Left ventricle myocardium superior (tissue), 1 donor: ENCODE measurements at regions not wholly inside any gene's neighbourhood (a gene's known extent, or its start where the extent isn't known, plus 50 kb on each side); places are given as distances from the start of the nearest gene placed in this dataset.

ENCODE experiments used
- ATAC-seq: fragments of 200-7000 bp; cut with Tn5 transposase; one replicate; pipeline ENCODE4 v1.9.1; 2020; ENCODE audit warnings: mild to moderate bottlenecking, moderate library complexity
- DNase-seq: peaks from one replicate; pipeline ENCODE4 v3.0.0-alpha.2; 2020
- intact Hi-C: fragments of 100-400 bp; cut with micrococcal nuclease; formaldehyde crosslinking; loops from one replicate; pipeline ENCODE4 v1.11.0; 2022
- donor health status: DM: no; HTN: yes; CAD: no; lungs with severe emphysema.

DNA sequence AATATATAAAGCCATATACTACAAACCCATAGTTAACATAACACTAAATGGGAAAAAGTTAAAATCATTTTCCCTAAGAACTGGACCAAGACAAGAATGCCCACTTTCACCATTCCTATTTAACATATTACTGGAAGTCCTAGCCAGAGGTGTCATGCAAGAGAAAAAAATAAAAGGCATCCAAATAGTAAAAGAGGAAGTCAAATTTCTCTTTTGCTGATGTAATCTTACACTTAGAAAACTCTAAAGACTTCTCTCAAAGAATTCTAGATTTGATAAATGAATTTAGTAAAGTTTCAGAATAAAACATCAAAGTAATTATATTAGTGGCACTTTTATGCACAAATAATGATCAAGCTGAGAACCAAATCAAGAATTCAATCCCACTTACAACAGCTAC is 678.9 kb upstream of the SLITRK5 start:
- intact Hi-C loops = no loop called here
- DNase-seq = no peak
- ATAC-seq = no peak

DNA sequence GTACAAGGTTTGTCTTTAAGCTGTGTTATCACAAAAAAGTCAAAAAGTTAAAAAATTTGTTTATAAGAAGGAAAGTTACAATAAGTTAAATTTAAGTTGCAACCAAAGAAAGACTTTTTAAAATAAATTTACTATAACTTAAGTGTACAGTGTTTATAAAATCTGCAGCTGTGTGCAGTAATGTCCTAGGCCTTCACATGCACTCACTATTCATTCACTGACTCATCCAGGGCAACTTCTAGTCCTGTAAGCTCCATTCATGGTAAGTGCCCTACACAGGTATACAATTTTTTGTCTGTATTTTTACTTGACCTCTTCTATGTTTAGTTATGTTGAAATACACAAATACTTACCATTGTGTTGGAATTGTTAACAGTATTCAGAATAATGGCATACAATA is 667.9 kb upstream of the SLITRK5 start:
- intact Hi-C loops = no loop called here
- DNase-seq = no peak
- ATAC-seq = no peak

DNA sequence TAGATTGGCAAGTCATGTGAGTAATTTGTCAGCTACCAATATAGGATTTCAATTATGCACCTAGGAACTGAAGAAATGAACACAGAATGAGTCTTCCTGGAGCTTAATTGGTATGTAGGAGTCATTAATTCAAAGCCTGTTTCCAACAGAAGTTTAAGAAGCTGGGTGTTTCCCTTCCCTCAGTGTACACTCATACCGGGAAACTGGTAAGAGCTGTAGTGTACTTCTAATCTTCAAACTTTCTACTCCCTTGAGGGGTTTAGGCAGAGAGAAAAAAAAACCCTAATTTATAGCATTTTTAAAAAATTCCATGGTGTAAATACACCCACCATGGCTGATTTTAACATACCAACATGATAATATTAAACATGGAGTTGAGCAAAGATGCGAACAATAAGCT is 665.7 kb upstream of the SLITRK5 start:
- DNase-seq (no peak), ATAC-seq (no peak)
- intact Hi-C loops = no loop called here

DNA sequence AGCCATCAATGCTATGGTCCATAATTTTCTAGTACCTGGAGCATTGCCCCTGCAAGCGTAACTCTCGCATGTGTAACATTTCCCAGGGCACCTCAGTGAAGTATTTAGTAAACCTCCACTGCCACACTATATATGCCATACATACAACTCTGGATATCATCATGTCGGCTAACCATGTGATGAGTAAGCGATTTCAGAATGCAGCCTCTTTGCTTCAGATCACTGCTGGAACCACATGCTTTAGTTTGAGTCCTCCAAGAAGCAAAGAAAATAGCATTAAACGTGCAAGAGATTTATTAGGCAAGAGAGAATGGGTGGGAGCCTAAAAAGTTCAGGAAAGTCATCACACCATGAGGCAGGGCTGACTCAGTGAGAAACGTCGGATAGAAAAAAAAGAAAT is 635.6 kb upstream of the SLITRK5 start:
- DNase-seq = no peak
- intact Hi-C loops = no loop called here
- no peak for ATAC-seq

DNA sequence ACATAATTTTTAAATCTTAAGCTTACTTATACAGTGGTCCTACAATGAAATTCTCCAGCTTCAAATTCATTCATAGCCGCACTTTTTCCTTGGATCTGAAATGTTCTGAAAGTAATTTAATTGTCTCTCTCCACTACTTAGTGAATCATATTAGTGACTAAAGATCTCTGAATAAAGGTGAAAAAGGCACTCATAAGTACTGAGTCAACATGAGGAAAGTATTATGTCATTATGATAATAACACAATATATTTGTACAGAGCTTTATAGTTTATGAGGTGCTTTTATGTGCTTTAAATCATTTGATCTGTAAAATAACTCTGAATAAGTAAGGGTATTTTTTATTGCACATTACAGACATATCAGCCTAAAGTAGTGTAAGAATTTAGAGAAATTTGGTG is 628.2 kb upstream of the SLITRK5 start:
- ATAC-seq (no peak), DNase-seq (no peak)
- intact Hi-C loops = no loop called here

DNA sequence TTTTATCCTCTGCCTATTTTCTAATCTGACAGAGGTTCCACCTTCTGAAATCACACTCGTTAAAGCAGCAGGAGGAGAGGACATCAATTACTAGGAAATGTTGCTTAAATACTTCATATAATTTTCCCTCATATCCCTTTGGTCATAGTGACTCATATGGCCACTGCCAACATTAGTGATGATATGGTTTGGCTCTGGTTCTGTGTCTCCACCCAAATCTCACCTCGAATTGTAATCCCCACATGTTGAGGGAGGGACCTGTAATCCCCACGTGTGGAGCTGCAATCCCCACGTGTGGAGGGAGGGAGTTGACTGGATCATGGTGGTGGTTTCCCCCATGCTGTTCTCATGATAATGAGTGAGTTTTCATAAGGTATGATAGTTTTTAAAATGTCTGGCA is 618.4 kb upstream of the SLITRK5 start:
- DNase-seq (no peak), ATAC-seq (no peak)
- intact Hi-C loops = no loop called here

DNA sequence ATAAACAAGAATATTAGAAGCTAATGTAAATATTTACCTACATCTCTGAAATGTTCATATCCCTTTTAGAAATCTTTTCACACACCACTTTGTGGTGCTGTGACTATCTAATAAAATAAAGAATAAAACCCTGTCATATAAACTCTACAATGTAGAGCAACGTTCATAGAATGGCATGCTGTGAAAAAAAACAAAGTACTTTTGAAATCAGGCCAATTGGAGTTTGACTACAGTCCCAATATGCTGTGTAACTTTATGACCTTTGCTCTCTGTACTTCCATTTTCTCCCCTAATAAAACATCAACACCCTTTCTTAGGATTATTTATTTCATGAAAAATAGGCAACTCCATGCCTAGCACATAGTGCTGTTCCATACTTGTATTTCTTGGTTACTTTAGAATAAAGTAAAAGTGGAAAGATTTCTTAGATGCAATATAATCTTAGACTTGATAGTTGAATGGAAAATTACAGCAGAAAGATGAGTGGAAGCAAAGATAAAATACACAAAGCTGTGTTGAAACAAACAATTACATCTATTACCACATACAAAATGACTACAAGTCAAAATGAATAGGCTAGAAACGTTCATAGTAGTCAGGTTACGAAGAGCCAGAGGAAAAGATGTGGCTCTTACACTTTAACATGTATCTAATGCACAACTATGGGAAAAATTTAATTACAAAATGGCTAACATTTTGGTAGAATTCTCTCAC is 613.2 kb upstream of the SLITRK5 start:
- intact Hi-C loops = no loop called here
- ATAC-seq (no peak), DNase-seq (no peak)

DNA sequence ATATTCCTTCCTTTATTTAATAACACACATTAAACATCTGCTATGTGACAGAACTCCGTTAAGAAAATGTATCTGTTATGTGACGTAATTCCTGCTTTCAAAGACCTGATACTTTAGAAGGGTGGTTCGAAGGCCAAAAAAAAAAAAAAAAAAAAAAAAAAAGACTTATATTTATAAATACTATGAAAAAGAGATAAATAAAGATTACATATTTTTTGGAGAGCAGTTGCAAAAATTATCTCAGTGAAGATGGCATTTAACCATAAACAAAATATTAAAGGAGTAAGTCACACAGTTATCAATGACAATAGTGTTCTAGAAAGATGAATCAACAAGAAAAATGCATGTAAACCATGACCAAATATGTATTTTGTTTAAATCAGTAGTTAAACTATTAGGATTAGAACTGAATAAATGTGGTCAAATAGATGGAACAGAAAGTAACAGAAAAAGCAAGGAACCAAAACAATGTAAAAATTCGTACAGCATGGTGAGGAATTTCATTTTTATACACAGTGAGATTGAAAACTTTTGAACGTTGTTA is 612.3 kb upstream of the SLITRK5 start:
- intact Hi-C loops = no loop called here
- no peak for ATAC-seq

DNA sequence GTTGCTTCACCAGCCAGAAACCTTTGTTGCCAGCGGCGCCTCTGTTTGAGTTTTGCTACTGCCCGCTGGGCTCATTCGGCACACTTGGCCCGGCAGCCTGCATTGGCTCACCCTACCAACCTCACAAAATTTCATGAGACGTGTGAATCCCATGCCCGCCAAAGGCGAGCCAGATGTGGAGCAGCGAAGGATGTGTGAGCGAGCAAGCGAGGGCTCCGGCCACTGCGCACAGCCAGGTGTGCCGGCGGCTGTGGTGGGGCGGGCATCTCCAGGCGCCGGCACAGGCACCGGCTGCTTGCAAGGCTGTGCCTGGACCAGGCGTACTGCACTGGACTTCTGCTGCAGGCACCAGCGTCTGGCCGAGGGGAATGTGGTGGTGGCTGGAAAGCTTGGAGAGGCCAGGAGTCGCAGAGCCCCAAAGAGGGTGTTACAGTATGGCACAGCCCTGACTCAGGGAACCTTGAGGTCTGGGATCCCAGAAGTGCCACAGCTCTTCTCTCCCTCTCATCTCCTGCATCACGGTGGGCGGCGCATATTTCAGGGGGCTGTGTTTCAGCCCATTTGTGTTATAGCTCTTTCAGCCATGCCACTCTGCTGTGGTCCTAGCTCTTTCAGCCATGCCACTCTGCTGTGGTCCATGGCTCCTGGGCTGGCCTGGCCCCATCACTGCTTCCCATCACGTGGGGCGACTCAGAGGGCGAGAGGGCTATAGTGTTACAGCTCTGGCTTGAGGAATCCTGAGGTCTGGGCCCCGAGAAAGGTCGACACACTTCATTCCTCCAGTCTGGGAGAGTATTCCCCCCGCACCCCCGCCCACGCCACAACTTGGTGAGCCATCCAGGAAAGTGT is 592.0 kb upstream of the SLITRK5 start:
- ATAC-seq (no peak), DNase-seq (no peak)
- intact Hi-C loops = no loop called here

More for the DNA sequence above, 612.3 kb upstream of the SLITRK5 start:
- DNase-seq = no peak

DNA sequence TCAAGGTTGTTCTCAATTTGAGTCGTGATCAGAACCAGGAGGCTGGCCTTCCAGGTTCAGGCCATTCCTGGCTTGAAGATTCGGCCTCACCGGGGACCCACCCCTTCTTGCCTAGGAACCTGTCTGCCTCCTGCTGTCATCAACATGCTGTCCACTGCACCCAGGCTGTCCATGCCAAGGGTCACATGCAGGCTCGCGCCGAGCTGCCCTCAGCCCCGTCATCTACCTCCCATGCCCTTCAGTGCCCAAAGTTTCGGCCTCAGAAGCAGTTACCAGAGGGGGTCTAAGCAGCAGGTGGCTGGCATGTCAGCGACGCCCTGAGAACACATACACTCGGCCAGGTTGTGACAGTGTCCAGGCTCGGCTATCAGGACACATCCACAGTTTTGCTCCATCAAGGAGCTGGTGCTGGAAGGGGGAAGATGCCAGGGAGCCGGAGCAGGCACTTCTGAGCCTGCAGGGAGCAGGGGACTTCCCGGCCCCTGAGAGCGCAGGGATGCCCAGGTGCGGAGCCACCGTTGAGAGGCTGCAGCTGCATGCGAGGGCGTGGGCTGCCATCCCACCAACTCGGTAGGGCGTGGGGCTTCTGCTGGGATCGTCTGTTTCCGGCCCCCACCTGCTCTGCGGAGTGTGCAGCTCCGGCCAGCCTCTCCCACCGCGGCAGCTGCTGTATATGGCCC is 590.9 kb upstream of the SLITRK5 start:
- intact Hi-C loops = no loop called here
- no peak for ATAC-seq
- DNase-seq = no peak

DNA sequence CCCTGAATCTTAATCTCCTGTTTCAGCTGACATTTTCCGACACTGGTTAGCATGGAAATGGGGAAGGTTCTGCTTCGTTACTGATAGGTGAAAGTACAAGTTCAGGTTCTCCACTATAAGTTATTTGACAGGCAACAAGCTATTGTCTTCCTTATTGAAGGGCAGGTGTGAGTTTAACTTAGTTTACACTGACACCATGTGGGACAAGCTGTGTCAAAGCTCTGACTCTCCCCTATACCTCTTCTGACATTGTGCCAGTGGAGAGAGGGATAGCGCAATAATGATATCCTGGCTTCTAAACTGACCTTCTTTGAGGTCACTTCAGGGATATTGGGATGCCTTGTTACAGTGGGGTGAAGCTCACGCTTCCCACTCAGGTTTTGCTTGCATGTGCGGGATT is 587.0 kb upstream of the SLITRK5 start:
- DNase-seq = no peak
- no peak for ATAC-seq
- intact Hi-C loops = no loop called here

DNA sequence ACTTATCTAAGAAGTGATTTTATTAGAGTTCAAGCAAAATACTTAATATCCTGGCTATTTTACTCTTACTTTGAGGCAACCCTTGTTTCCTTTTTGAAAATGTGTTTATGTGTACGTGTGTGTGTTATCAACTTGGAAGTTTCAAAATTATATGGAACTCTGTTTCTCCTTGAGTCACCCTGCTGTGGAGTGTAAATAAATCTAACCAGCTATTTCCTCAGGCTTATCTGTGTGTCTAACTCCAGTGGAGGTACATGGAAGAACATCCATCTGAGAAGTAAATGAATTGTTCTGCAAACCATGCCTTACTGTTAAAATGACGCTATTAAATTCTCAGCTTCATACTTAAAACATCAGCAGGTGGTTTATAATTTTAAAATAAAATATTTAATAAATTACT is 583.4 kb upstream of the SLITRK5 start:
- no peak for ATAC-seq
- no peak for DNase-seq
- intact Hi-C loops = no loop called here

DNA sequence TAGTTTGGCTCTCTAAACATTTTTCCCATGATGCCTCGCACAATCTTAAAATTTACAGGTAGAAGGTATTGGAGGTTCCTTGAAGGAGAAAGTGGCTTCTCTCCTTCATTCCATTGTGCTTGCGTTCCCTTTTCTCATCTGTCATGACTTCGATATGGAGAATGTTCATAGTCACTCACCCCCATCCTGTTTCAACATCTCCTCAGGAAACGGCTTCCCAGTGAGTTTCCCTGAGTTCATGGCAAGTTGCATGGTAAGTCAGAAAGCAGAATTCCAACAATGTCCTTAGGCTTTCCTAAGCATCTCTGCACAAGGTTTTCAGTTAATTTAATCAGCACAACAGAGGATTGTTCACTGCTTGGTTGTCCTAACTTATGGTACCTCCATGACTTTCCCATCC is 581.8 kb upstream of the SLITRK5 start:
- DNase-seq (no peak), ATAC-seq (no peak)
- intact Hi-C loops = no loop called here

DNA sequence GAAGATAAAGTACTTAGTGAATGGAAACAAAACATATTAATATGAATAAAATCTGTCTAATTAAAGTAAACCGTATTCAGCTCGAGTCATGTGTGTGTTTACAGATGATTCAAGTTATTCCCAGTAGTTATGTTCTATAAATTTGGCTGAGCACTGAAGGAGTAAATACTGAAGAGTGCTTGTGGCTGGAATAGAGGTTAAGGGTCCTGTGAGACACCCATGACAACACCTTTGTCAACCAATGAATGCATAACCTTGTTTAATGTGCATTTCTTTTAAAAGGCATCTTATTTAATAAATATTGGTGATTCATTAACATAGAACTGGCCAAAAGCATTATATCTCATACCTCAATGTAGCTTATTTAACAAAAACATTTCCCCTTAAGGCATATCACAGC is 577.8 kb upstream of the SLITRK5 start:
- intact Hi-C loops = no loop called here
- DNase-seq (no peak), ATAC-seq (no peak)

DNA sequence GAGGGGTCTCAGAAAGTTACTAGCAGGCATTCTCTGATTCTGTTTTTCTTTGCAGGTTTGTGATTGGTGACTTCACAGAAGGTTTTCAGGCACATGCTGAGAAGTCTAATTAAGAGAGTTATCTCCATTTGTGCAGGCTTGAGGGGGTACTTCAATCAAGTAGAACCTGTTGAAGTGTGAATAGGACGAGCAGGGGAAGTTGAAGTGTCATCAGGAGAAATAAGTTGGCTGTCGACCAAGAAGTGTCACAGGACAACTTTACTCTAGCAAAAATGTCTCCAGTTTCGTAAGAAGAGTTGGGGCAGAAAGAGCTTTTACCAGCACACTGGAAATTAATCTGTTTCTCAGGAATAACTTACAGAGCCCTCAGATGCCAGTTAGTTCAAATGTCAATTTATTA is 576.5 kb upstream of the SLITRK5 start:
- intact Hi-C loops = no loop called here
- no peak for DNase-seq

DNA sequence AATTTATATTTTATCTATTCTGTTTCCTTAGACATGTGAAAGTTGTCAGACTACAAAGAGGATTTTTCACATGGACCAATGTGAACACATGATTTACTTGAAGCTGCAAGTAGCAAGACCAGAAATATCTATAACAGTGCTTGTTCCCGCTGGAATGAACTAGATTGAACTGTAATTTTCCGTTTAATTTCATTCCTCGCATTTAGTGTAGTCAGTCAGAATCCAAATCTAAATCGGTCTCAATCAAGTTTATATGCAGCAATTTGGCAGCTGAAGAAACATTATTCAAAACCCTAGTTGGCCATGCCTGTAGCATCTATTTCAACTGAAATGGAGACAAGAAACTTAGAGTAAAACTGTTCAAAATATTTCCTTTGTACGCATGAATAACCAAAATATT is 570.7 kb upstream of the SLITRK5 start:
- no peak for ATAC-seq
- DNase-seq = no peak
- intact Hi-C loops = no loop called here

More for the DNA sequence above, 576.5 kb upstream of the SLITRK5 start:
- no peak for ATAC-seq

DNA sequence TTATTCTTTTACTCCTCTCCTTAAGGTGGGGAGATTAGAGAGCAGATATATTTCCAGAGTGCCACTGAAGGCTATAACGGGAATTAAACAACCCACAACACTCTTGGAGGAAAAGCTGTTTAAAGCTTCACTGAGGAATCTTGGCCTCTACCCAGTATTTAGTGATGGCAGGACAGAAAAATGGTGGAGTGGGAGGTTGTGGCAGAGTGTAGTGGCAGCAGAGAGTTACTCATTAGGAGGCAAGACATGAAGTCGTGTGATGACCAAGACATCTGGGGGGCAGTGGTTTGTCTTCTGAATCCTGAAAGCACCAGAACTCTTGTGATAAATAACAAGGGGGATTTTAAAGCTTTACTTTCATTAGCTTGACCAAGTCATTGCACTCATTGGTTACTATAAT is 563.5 kb upstream of the SLITRK5 start:
- ATAC-seq (no peak), DNase-seq (no peak)
- intact Hi-C loops = no loop called here

DNA sequence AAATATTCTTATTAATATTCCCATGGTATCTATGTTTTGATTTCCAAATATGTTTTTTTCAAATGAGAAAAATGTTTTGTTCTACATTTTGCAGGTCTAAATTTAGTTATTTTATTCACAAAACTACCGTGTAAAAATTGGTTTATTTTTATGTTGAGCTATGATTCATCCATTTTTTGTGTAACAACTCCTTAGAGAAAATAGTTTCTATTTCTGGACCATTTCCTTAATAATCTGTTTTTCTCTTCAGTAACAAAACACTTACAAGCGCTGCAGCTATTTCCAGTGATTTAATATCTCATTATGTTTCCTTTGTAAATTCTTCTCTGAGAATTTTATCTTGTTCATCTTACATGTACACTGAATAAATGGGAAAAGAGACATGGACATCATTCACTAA is 550.7 kb upstream of the SLITRK5 start:
- ATAC-seq (no peak), DNase-seq (no peak)
- intact Hi-C loops = no loop called here

DNA sequence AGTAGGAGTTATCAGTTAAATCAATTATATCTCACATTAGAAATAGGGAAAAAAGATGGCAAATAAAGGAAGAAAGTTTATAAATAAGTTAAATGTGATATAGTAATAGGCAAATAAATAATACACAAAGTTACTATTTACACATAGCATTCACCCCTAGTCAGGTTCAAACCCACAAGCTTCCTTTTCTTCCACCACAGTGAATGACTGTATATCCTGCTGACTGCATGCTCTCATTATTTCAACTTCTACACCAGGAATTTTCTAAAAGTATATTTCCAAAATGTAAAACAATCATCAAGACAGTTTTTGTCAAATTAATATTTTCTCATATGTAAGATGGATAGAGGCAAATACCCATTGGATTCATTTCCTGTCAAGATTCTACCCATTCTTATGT is 548.6 kb upstream of the SLITRK5 start:
- no peak for DNase-seq
- ATAC-seq = no peak
- intact Hi-C loops = no loop called here
